ENCODE measurements at regions not wholly inside any gene's neighbourhood (a gene's known extent, or its start where the extent isn't known, plus 50 kb on each side); places are given as distances from the start of the nearest gene placed in this dataset.

DNA sequence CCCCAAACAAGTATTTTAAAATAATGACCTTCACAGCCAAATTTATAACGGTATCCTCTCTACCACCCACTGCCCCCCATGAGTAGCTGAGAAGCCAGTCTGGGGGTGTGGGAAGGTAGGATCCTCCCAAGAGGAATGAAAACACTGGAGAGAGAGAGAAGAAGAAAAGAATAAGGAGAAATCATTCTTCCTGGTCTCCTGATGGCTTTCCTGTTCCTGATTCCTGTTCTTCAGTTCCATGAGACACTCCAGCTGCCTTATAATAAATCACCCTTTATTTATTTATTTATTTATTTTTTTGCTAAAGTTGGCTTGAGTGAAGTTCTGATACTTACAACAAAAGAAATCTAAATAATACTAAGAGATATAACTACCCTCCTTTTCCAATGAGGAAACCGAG, 56.4 kb upstream of the FAM20A start:
- FAIRE-seq = no peak

GRCh38 chr17:68657166-68657565, 56.0 kb upstream of the FAM20A start:
- no peak for FAIRE-seq

- FAIRE-seq = no peak
Measured at GRCh38 chr17:68656666-68657065, 55.5 kb upstream of the FAM20A start.
